T follicular helper cell (primary cell): ENCODE measurements at regions not wholly inside any gene's neighbourhood (a gene's known extent, or its start where the extent isn't known, plus 50 kb on each side); places are given as distances from the start of the nearest gene placed in this dataset.
A peak's percentile ranks its signal among the peaks of the same experiment; 100 is the strongest.

ENCODE experiments used
- DNase-seq: peaks from one replicate; pipeline ENCODE4 v3.0.0-alpha.2; 2020; ENCODE audit warnings: low read depth

DNA sequence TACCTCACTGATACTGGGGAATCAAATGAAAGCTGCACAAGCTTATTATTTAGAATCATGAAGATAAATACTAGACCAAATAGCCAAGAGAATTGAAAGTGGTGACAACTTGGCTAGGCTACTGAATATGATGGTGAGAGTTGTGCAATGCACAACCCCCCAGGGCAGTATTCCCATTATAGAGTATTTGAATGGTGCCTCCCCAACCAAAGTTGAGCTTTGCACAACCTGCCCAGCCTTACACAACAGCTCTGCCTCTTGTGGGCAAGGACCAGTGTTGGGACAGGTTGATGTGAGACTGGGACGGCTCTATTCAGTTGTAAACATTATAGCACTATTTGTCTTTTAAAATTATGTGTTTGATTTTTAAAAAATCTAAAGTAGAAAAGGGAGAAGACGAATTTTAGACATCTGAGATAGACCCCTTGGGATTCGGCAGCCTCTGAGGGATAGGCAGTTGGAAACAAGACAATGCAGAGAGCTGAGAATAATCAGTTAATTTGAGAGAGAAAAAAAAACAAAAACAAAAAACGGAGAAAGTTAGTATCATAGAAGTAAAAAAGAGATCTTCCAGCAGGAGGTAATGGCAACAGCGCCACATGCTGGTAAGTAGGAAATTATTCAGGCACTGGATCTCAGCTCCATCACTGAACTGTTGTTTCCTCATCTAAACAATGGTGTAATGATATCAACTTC, 91.0 kb upstream of the KCNA3 start:
- DNase-seq: peak; percentile 42

DNA sequence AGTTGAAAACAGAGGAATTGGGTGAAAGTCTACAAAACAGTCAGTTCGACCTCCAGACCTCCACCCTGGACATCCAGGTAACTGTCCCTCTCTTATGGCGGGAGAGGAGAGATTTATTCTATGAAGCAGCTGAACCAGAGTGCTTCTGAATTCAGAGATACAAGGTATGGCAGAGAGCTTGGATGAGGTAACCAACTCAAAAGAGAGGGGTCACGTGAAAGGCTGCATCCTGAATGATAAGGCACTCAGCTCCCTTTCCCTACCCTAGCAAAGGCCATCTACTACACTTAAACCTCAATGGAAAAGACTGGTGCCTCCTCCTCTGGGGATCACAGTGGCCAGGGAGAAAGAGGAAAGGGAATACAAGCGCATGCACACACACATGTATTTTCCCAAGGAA, 88.4 kb upstream of the KCNA3 start:
- DNase-seq: no peak

DNA sequence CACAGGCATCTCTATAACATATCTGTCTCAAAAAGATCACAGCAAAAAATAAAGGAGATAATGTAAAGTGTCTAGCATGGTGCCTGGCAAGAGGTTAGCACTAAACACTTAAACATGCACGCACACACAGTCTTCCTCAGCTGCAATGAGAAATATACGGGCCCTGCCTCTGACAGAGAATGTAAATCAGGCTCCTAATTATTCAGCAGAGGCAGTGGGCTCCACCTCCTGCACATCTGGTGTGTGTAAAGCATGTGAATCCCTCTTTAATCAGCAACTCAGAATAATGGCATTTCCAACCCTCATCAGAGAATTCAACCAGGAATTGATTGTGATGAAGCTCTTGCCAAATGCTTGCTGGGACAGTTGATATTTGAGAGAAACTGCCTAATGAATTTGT, 85.6 kb upstream of the KCNA3 start:
- no peak for DNase-seq

DNA sequence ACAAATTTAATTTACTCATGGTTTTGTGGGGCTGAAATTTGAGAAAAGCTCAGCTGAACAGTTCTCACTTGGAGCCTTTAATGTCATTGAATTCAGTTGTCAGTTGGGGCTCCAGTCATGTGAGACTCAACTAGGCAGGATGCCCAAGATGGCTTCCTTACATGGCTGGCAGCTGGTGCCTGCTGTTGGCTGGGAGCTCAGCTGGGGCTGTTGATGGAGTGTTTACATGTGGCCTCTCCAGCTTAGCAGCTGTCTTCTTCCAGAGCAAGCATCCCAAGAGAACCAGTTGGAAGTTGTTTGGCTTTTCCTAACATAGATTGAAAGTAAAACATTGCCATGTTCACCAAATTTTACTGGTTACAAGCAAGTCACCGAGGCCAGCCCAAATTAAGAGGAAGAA, 81.8 kb upstream of the KCNA3 start:
- DNase-seq: no peak

DNA sequence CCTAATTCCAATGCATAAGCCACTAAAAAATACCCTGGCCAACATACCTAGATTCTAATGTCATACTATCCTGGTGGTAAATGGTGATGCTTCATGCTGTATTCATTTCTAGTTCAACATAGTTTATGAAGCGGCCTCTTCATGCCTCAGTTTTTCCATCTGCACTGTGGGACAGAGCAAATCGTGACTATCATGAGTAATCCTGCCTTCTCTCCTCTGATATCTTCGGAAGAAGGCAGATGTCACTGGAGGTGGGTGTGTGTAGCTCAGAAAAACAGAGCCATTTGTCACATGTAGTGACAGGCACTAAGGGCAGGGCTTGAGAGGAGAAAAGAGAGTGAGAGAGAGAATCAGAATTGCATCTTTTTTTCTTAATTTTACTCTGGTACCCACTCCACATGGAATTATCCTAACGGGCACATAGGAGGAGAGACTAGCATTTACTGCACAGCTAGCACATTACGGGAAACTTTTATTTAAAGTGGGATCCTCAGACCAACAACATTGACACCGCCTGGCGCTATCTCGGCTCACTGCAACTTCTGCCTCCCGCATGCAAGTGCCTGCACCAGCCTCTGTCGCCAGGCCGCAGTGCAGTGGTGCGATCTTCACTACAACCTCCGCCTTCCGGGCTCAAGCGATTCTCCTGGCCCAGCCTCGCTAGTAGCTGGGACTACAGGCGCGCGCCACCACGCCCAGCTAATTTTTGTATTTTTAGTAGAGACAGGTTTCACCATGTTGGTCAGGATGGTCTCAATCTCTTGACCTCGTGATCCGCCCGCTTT, 78.4 kb upstream of the KCNA3 start:
- no peak for DNase-seq

DNA sequence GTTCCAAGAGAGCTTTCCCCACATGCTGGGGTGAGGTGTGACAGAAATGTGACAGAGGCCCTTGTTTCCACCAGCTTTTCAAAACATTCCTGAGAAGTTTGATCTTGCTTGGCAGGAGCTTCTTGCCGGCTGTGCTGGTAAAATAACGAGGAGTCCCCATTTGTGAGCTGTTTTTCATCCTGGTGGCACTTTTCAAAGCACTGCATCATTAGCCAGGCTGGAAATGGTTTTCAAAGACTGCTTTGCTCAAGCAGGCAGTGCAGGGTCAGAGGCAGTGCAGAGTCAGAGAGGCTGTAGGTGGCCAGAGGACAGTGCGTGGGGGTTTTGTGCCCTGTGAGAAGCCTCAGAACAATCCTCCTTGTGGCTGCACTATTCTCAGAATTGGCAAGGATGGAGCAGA, 75.8 kb upstream of the KCNA3 start:
- DNase-seq: no peak

DNA sequence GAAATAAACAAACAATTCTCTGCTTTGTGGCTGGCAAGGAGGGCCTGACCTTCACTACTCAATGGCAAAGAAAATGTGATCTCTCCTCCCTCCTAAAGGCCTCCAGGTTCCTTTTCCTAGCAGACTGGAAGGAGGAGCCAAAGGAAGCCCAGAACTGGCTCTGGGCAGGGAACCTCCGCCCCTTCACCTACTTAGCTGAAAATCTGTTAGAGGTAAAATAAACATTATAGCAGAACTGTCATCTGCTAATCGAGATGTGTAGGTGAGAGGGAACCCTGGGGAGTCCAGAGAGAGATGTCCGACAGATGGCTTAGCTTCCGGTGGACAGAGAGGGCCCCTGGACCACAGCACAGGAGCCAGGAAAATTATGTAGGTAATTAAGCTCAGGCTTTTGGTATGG, 75.2 kb upstream of the KCNA3 start:
- DNase-seq: no peak

DNA sequence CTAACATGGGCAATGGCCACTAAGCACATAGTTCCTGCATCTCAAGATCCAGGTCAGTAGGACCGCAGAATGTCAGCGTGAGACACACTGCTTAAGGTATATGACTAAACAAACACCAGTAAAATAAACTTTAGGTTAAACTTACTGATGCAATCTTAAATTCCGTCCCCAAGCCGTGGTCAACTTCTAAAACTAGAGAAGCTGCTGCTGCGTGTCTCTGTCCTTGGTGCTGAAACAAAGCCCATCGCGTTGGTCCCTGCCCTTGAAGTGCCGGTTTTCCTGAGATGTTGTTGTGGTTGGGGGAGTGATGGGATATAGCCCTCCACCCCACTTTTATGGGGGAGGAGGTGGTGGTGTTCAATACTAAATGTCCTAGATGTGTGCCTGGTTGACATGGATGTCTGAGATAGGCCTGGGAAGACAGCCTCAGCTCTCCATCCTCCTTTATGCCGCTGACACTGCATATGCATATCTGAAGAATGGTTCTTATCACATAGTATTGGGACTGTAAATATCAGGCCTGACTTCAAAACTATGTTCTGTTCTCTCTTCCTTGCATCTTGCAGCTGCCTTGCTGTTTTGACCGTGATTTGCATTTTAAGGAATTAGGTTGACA, 72.0 kb upstream of the KCNA3 start:
- DNase-seq: peak; percentile 38

DNA sequence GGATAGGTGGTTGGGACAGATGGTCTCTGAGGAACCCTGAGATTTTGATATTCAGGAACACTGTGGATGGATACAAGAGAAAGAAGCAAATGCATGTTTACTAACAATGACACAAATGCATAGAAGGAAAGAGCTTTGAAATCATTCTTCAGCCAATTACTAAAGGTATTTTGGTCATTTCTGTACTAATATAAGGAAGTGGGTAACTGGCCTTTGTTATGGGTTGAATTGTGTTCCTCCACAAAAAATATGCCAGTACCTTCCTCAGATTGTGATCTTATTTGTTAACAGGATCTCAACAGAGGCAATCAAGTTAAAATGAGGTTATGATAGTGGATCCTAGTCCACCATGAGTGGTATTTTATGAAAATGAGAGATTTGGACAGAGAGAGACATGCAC, 68.7 kb upstream of the KCNA3 start:
- no peak for DNase-seq

DNA sequence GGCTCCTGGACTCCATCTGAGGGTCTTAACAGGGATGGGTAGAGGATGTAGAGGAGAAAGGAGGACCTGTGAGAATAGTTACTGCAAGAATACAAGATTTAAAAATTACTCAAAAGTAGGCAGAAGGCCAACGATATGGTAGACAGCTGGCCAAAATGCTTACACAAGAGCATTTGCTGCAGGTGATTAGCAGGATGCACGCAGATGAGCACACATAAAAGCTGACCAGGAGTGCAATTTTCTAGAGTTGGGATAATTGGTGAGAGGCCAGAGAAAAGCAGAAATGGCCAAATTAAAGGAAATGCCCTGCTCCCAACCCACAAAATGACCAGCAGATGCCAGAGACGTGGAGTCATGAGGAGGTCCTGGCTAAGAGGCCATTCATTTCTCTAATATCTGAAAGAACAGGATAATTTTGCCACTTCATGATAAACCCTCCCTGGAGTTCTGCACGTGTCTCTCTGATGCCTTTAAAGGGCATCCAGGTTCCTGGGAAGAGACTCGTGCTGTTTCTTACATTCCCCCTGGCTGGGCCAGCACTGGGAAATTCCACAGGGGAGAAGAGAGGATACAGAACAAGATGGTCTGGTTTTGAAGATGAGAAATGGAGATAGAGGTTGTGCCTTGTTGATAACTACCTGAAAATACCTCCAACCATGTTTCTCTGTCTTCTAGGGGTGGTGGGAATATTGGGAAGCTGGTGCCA, 62.3 kb upstream of the KCNA3 start:
- no peak for DNase-seq

DNA sequence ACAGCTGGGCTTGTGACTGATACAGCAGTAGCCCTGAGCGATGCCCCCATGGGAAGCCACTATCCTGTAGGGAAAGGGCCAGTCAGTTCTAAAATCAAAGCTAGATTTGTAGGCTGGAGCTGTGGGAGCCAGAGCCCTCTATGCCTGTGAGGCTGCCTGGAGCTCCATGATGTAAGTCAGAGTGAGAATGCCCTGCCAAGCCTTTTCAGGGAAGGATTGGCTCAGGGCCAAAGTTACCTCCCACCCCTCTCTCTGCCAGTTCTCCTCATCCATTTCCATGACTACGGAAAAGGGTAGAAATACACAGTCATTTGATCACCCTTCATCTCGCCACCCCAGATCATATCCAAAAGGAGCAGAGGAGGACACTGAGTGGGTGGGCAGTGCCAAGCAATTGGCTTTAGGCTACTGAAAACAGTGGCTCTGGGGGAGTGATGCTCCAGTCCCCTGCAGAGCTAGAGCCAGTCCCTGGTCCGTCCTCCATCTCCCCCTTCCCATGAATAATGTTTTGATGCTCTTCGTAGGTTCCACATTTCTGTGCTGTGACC, 59.5 kb upstream of the KCNA3 start:
- no peak for DNase-seq

DNA sequence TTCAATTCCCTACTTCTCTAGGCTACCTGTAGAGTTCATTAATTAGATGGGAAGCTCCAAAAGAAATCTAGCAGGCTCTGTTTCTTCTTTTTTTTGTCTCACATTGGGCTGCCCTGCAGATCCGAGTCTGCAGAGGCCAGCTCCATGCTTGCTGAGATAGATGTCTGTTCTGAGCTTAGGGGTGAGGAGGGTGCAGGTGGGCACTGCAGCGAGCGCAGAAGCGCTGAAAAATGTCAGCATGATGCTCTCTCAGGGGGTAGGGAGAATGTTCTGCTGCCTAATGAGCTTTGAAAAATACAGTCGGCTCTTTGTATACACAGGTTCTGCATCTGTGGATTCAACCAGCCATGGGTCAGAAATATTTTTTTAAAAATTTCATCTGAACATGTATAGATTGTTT, 56.8 kb upstream of the KCNA3 start:
- no peak for DNase-seq

DNA sequence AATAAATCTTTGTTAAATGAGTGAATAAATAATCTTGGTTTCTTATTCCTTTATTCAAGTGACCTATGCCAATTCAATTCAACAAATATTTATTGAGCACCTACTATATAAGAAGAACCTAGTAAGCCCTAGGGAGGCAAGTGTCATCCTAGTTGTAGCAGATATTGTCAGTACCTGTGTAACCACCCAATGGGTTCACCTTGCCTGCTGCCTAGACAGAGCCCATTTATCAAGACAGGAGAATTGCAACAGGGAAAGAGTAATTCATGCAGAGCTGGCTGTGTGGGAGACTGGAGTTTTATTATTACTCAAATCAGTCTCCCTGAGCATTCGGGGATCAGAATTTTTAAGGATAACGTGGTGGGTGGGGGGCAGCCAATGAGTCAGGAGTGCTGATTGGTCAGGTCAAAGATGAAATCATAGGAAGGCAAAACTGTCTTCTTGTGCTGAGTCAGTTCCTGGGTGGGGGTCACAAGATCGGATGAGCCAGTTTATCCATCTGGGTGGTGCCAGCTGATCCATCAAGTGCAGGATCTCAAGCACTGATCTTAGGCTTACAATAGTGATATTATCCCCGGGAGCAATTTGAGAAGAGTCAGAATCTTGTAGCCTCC, 53.8 kb upstream of the KCNA3 start:
- no peak for DNase-seq

DNA sequence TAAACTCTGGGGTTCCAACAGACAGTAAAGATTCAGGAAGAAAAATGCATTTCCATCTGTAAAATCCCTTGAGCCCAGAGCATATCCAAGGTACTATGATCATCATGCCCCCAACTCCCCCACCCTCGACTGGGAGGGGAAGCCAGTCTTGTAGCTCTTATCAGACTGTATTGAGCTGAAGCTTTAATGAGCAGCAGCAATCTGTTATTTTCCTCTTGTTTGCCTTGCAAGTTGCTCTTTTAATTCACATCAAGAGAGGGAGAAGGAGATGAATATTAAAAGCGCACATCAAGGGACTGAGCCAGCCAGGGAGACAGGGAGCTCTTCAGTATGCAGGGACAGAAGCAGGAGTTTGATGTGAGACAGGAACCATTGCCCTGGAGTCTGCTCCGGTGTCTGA, 52.5 kb upstream of the KCNA3 start:
- DNase-seq: no peak

DNA sequence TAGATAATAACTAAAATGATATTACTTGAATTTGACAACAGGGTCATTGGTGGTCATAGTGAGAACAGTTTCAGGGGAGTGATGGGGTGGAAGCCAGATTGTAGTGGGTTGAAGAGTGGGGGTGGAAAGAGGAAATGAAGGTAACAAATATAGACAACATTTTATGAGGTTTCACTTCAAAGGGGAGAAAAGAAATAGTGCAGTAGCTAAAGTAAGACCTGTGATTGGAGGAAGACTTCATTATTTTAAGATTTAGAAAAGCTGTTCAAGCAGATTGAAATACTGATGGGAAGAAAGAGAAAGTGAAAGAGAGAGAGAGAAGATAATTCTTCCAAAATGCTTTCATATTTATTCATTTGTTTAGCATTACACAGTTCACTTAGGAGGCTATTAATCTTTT, 52.0 kb upstream of the KCNA3 start:
- DNase-seq: no peak
